IPS DF 6.9 (cell line): ENCODE measurements at regions not wholly inside any gene's neighbourhood (a gene's known extent, or its start where the extent isn't known, plus 50 kb on each side); places are given as distances from the start of the nearest gene placed in this dataset.
"Not testable (repeated sequence)": the region's sequence is repeated elsewhere in the genome, so short reads cannot be mapped to it uniquely, and the experiment has no call there.

Experiments used
- DNase-seq: peaks from one replicate; pipeline ENCODE4 v3.0.0-alpha.2; 2013; ENCODE audit warnings: low read depth, low spot score
- H3K27ac ChIP-seq: one replicate; pipeline ENCODE4 v1.5.1; 2013; ENCODE audit warnings: low read length, control low read depth
- H3K27me3 ChIP-seq: 2 replicates; pipeline ENCODE4 v1.6.1; 2013; ENCODE audit warnings: mild to moderate bottlenecking, low read length; ENCODE audit not compliant: control insufficient read depth, insufficient read depth
- H3K36me3 ChIP-seq: 2 replicates; pipeline ENCODE4 v1.6.1; 2013; ENCODE audit warnings: low read length; ENCODE audit not compliant: control insufficient read depth, insufficient read depth
- H3K4me1 ChIP-seq: 2 replicates; pipeline ENCODE4 v1.6.1; 2013; ENCODE audit warnings: low read length; ENCODE audit not compliant: control insufficient read depth, insufficient read depth
- H3K4me3 ChIP-seq: 2 replicates; pipeline ENCODE4 v1.5.1; 2013; ENCODE audit warnings: mild to moderate bottlenecking, low read length
- H3K9me3 ChIP-seq: 2 replicates; pipeline ENCODE4 v1.6.1; 2013; ENCODE audit warnings: low read length, inconsistent platforms; ENCODE audit not compliant: control insufficient read depth, insufficient read depth
- WGBS: extraction: QIAGEN DNeasy Blood & Tissue Kit; methylation state at CpG from one replicate; pipeline ENCODE4 v1.1.7; 2013; ENCODE audit warnings: mixed read lengths, missing lambda C conversion rate; ENCODE audit not compliant: insufficient read length, insufficient coverage; 5-methylcytosine and 5-hydroxymethylcytosine counted together

DNA sequence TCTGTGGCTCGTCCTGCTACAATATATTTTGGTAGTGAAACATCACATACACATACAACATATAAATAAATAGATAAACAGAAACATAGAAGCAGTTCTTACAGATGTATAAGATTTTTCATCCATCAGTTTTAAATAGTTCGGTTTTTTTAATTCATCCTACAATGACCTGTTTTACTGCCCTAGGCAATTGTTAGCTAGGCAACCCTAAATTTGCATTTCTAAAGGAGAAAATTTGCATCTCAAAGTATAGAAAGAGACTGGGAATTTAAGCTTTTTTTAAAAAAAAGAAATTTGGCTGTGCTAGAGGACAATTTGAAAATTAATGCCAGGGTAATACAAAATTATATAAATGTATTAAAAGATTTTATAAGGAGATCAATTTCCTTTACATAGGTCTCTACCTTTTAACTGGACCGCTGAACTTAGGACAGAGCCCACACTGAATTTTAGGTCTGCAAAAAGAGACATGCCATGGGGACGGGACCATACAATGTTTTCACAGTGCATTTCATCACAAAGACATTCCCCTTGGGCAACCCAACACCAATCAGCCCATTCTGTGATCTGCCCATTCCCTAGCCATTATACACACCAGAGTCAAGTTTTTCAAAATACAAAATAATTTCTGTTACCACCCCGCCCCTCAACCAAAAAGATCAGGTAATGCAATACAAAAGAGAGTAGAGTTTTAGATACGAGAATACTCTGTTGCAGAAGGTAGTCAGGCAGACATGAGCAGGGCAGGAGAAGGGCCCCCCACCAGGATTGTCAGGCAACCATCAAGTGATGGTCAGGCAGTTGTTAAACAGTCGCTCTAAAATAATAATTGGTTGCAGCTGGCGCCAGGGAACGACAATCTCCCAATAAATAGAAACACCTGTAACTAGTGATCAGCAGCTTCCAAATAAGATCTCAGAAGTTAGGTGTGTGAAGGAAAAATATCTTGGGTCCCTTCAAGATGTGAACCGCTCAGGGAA lies 299.7 kb upstream of the SGCG start:
- no peaks in the 10 kb centered on the region for H3K36me3 ChIP-seq
- WGBS, result no CpG with 5 or more reads among the region's 10 CpGs
- peaks cover 6% of the 10 kb centered on the region for H3K4me1 ChIP-seq
- H3K27ac ChIP-seq, result no peak overlapping the region
- no peak overlapping the region for H3K4me3 ChIP-seq
- no peaks in the 10 kb centered on the region for H3K9me3 ChIP-seq
- no peaks in the 10 kb centered on the region for H3K27me3 ChIP-seq
- DNase-seq, result no peak

DNA sequence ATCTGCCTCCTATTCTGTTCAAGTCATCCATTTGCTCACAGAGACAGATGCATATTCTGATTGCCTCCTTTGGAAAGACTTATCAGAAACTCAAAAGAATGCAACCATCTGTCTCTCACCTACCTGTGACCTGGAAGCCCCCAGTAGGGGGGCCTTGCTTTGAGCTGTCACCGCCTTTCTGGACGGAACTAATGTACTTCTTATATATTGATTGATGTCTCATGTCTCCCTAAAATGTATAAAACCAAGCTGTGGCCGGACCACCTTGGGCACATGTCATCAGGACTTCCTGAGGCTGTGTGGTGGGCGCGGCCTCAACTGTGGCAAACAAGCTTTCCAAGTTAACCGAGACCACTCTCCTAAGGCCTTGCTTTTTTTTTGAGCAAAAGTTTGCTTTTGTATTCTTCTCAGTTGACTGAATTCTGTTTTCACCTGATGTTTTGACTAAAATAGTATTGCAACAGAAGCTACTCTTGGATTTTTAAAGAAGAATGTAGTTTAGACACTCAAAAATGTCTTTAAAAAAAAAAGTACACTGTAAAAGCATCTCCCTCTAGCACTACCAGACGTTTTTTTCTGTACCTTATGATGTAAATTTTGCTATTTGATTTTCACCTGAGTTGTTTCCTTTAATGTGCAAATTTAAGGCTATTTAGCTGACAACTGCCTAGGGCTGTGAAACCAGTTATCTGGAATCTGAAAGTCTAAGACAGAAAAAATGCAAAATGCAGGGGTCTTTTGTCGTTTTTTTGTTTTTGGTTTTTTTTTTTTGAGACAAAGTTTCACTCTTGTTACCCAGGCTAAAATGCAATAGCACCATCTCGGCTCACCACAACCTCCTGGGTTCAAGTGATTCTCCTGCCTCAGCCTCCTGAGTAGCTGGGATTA lies 298.8 kb upstream of the SGCG start:
- not testable (repeated sequence) for H3K27me3 ChIP-seq, H3K9me3 ChIP-seq, H3K27ac ChIP-seq, H3K4me3 ChIP-seq, DNase-seq, H3K36me3 ChIP-seq, H3K4me1 ChIP-seq
- no CpG with 5 or more reads among the region's 9 CpGs for WGBS

DNA sequence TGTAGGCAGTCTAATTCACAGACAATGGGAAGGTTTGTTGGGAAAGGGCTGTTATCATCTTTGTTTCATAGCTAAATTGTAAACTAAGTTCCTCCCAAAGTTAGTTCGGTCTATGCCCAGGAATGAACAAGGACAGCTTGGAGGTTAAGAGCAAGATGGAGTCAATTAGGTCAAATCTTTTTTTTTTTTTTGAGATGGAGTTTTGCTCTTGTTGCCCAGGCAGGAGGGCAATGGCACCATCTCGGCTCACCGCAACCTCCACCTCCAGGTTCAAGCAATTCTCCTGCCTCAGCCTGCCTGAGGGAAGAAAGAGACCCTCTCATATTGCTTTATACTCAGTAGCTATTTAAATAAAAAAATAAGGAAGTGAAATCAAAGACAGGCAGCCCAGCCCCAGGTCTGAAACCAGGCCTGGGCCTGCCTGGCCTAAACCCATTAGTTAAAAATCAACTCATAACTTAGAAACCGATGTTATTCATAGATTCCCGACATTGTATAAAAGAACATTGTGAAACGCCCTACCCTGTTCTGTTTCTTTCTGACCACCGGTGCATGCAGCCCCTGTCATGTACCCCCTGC lies 297.4 kb upstream of the SGCG start:
- WGBS, result no CpG with 5 or more reads among the region's 7 CpGs
- Histone ChIP-seq H3K9me3 (no peaks in the 10 kb centered on the region), H3K4me1 (peaks cover 7% of the 10 kb centered on the region), H3K27ac (no peak overlapping the region), H3K36me3 (no peaks in the 10 kb centered on the region), H3K4me3 (no peak overlapping the region), H3K27me3 (no peaks in the 10 kb centered on the region)
- no peak for DNase-seq

DNA sequence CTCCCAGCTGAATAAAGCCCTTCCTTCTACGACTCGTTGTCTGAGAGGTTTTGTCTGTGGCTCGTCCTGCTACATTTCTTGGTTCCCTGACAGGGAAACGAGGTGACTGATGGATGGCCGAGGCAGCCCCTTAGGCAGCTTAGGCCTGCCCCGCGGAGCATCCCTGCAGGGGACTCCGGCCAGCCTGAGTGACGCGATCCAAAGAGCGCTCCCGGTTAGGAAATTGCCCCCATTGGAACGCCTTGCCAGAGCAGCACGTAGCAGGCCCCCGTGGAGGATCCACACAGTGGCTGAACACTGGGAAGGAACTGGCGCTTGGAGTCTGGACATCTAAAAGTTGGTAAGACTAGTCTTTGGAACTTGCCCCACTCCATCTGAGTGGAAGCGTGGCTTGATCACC lies 296.8 kb upstream of the SGCG start:
- Histone ChIP-seq H3K27ac (no peak overlapping the region), H3K9me3 (no peaks in the 10 kb centered on the region), H3K4me3 (no peak overlapping the region), H3K4me1 (peaks cover 7% of the 10 kb centered on the region), H3K36me3 (no peaks in the 10 kb centered on the region), H3K27me3 (no peaks in the 10 kb centered on the region)
- no CpG with 5 or more reads among the region's 17 CpGs for WGBS
- DNase-seq, result no peak

DNA sequence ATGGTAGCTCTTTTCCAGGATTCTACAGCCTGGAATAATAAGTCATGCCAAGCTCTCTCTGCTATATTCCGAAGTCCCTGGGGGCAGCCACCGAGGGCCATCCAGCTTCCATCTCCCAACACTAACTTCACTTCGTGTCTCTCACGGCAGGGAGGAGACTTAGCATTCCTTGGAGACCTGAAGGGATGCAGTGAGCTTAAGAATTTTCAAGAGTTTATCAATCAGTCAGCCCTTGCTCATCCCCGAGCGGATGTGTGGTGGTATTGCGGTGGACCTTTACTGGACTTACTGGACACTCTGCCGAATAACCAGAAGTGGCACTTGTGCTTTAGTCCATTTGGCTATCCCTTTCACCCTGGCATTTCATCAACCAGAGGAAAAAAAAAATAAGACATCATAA lies 294.7 kb upstream of the SGCG start:
- H3K36me3 ChIP-seq, H3K4me1 ChIP-seq, H3K9me3 ChIP-seq, H3K27me3 ChIP-seq, H3K27ac ChIP-seq, H3K4me3 ChIP-seq, DNase-seq: not testable (repeated sequence)
- no CpG with 5 or more reads among the region's 8 CpGs for WGBS

DNA sequence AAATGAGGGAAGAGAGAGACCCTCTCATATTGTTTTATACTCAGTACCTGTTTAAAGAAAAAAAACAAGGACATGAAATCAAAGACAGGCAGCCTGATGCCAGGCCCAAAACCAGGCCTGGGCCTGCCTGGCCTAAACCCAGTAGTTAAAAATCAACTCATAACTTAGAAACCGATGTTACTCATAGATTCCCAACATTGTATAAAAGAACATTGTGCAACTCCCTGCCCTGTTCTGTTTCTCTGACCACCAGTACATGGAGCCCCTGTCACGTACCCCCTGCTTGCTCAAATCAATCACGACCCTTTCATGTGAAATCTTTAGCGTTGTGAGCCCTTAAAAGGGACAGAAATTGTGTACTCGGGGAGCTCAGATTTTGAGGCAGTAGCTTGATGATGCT lies 291.4 kb upstream of the SGCG start:
- no CpG with 5 or more reads among the region's 5 CpGs for WGBS
- not testable (repeated sequence) for H3K4me1 ChIP-seq, DNase-seq, H3K27me3 ChIP-seq, H3K9me3 ChIP-seq, H3K27ac ChIP-seq, H3K4me3 ChIP-seq, H3K36me3 ChIP-seq

DNA sequence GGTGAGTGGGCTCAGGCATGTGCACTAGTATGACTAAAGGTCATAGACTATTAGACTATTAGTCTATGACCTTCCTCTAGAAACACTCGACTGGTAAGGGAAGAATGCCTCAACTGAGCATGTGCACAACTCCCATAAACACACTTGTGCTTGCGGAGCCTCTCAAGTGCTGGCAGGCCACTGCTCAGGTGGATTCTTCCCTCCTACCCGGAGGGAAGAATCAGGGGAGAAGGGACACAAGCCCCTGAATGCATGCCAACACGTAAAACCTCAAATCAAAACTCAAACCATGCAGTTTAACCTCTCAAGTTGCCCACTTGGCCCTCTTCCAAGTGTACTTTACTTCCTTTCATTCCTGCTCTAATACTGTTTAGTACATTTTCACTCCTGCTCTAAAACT lies 287.6 kb upstream of the SGCG start:
- Histone ChIP-seq H3K27me3 (no peaks in the 10 kb centered on the region), H3K36me3 (no peaks in the 10 kb centered on the region), H3K9me3 (no peaks in the 10 kb centered on the region), H3K27ac (no peak overlapping the region), H3K4me3 (no peak overlapping the region), H3K4me1 (no peaks in the 10 kb centered on the region)
- DNase-seq, result no peak
- no CpG with 5 or more reads among the region's 4 CpGs for WGBS

DNA sequence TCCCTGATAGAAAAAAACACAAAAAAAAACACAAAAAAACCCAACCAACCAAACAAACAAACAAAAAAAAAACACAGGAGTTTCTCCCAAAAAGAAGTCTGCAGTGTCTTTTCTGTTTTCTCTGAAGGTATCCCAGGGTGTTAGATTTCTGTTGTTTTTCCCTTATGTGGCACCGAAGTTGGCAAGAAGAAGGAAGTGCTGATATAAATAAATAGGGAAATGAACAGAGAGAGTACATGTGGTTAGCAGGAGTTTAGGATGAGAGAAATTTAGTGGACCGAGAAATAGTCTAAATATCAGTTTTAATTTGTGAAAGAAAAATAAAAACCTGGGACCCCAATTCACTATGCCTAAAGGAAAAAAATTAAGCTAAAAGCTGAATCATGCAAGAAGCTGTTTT lies 287.0 kb upstream of the SGCG start:
- H3K27ac ChIP-seq, result no peak overlapping the region
- no peaks in the 10 kb centered on the region for H3K36me3 ChIP-seq
- WGBS, result no CpG with 5 or more reads among the region's 2 CpGs
- H3K4me1 ChIP-seq, result no peaks in the 10 kb centered on the region
- no peak for DNase-seq
- H3K27me3 ChIP-seq, result no peaks in the 10 kb centered on the region
- H3K9me3 ChIP-seq, result no peaks in the 10 kb centered on the region
- H3K4me3 ChIP-seq, result no peak overlapping the region

DNA sequence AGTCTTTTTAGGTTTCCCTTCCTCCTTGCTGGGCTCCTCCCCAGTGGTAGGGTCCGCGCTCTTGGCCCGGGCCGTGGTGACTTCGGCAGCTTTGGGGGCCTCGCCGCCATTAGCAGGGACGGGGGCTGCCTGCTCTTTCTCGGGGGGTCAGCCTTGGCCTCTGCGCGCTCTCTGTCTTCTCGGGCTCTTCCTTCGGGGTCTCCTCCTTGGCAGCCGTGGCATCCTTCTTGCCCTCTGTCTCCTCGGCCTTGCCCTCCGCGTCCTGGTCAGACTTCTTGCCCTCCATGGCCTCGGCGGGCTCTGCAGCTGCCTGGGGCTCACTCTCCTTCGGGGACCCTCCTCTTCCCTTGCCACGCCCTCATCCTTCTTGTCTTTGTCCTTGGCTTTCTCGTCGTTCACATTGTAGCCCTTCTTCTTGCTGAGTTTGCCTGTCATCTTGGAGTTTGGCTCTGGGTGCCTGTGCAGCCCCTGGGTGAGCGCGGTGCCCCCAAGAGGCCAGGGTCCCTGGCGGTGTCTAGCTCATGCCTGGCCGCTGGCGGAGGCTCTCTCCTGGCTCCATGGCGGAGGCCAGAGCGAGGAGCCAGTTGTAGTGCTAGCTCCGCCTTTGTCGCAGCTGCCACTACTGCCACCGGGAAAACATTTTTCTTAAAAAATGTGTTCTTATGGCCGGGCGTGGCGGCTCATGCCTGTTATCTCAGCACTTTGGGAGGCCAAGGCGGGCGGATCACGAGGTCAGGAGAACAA lies 283.0 kb upstream of the SGCG start:
- Histone ChIP-seq H3K27ac (no peak overlapping the region), H3K36me3 (no peaks in the 10 kb centered on the region), H3K9me3 (no peaks in the 10 kb centered on the region; the same call in 1 of the 2 replicates), H3K27me3 (no peaks in the 10 kb centered on the region), H3K4me1 (no peaks in the 10 kb centered on the region), H3K4me3 (no peak overlapping the region)
- DNase-seq, result no peak
- no CpG with 5 or more reads among the region's 39 CpGs for WGBS

DNA sequence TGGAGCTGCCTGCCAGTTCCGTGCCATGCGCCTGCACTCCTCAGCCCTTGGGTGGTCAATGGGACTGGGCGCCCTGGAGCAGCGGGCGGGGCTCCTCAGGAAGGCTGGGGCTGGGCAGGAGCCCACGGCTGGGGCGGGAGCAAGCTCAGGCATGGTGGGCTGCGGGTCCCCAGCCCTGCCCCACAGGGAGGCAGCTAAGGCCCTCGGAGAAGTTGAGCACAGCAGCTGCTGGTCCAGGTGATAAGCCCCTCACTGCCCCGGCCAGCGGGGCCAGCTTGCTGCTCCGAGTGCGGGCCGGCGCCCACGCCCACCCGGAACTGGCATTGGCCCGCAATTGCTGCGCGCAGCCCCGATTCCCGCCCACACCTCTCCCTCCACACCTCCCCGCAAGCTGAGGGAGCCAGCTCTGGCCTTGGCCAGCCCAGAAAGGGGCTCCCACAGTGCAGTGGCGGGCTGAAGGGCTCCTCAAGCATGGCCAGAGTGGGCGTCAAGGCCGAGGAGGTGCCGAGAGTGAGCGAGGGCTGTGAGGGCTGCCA lies 280.3 kb upstream of the SGCG start:
- DNase-seq, H3K27me3 ChIP-seq, H3K9me3 ChIP-seq, H3K27ac ChIP-seq, H3K4me1 ChIP-seq, H3K36me3 ChIP-seq, H3K4me3 ChIP-seq: not testable (repeated sequence)
- no CpG with 5 or more reads among the region's 28 CpGs for WGBS
